H1 (cell line): ENCODE measurements at regions not wholly inside any gene's neighbourhood (a gene's known extent, or its start where the extent isn't known, plus 50 kb on each side); places are given as distances from the start of the nearest gene placed in this dataset.

Source experiments
- FOSL1 ChIP-seq: IDR thresholded peaks from 2 replicates; pipeline ENCODE4 v1.6.1; 2011; ENCODE audit warnings: mild to moderate bottlenecking, low read depth, low read length, moderate library complexity; ENCODE audit not compliant: insufficient read depth

DNA sequence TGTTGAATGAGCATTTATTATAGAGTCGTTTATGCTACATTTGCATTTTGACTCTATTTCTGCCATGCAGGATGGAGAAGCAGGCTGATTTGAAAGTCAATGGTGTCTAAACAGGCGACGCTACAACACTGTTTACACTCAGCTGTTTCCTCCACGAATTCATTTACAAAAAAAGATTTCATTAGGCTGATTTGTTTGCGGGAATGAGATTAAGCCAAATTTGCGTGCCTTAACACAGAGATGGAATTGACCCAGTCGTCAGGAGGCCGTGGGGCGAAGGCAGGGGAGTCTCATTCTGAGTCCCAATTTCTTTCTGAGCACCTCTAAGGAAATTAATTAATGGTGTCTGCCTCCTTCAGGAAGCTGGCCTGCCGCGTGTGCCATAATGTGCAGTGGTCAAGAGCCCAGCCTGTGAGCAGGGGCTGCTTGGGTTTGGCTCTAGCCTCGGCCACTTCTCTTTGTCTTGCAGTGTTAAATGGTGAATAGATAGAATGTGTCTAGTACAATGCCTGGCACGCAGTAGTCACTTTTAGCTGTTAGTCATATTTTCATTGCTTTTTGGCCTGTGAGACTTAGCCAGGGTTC lies 88.6 kb upstream of the NKD1 start (continued):
- no peak for TF ChIP-seq FOSL1
